ENCODE measurements at regions not wholly inside any gene's neighbourhood (a gene's known extent, or its start where the extent isn't known, plus 50 kb on each side); places are given as distances from the start of the nearest gene placed in this dataset.

- intact Hi-C loops (cut with DNase I): no loop called here
These were observed 203.1 kb downstream of the RAB38 start for GRCh38 chr11:87972133-87972532.

GRCh38 chr11:87971354-87971753 is 203.9 kb downstream of the RAB38 start:
- Histone ChIP-seq H3K27ac (no peak overlapping the region), H3K4me1 (no peaks in the 10 kb centered on the region), H3K36me3 (no peaks in the 10 kb centered on the region), H3K27me3 (no peaks in the 10 kb centered on the region), H3K4me3 (no peak overlapping the region), H3K9me3 (no peaks in the 10 kb centered on the region)
- intact Hi-C loops (cut with DNase I): no loop called here
- DNase-seq: no peak
- TF ChIP-seq POLR2A (IDR thresholded peaks at IDR 0.05) (no peak), CTCF (IDR thresholded peaks at IDR 0.05) (no peak)
- 73 to 89% (median 77%) methylated on average over 2 of the region's 2 CpGs for WGBS, 4 donors
- ATAC-seq: no peak

More at GRCh38 chr11:87972133-87972532, 203.1 kb downstream of the RAB38 start:
- Histone ChIP-seq H3K9me3 (no peaks in the 10 kb centered on the region), H3K27me3 (no peaks in the 10 kb centered on the region), H3K27ac (no peak overlapping the region), H3K36me3 (no peaks in the 10 kb centered on the region), H3K4me3 (no peak overlapping the region), H3K4me1 (no peaks in the 10 kb centered on the region)
- no peak for ATAC-seq
- DNase-seq: no peak
- WGBS, 4 donors: 69 to 78% (median 75%) methylated on average over 4 of the region's 4 CpGs
- no peak for TF ChIP-seq CTCF (IDR thresholded peaks at IDR 0.05)

- no peak for DNase-seq
- WGBS, 4 donors: 71 to 81% (median 78%) methylated on average over 4 of the region's 4 CpGs
These were observed 204.5 kb downstream of the RAB38 start for GRCh38 chr11:87970762-87971161.

DNA sequence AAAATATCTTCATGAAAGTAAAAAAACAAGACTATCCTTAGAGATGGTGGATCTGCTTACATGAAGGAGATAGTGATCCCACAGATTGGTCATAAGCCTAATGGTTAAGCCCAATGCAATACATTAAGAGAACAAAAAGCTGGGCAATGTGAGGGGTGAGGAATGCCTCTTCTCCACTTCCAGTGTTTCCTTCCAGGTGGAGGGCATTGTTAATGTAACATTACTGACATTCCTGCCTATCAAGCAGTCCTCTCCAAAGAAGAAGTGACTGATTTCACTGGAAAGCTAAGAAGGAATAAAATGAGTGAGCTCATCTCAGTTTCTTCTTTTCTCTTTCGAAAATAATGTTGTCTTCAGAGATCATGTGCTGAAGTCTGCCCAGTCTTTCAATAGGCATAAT is 207.8 kb downstream of the RAB38 start:
- no peaks in the 10 kb centered on the region for H3K4me1 ChIP-seq
- no peaks in the 10 kb centered on the region for H3K27me3 ChIP-seq
- WGBS, 4 donors: 73 to 89% (median 81%) methylated on average over 1 of the region's 1 CpG
- DNase-seq (no peak), ATAC-seq (no peak)
- H3K9me3 ChIP-seq: no peaks in the 10 kb centered on the region
- intact Hi-C loops (cut with DNase I): no loop called here
- no peak overlapping the region for H3K27ac ChIP-seq
- no peaks in the 10 kb centered on the region for H3K36me3 ChIP-seq
- no peak for TF ChIP-seq POLR2A (IDR thresholded peaks at IDR 0.05)
- no peak for TF ChIP-seq CTCF (IDR thresholded peaks at IDR 0.05)
- H3K4me3 ChIP-seq: no peak overlapping the region

More at GRCh38 chr11:87970762-87971161, 204.5 kb downstream of the RAB38 start:
- H3K27ac ChIP-seq: no peak overlapping the region
- H3K27me3 ChIP-seq: no peaks in the 10 kb centered on the region
- intact Hi-C loops (cut with DNase I): no loop called here
- no peaks in the 10 kb centered on the region for H3K36me3 ChIP-seq
- no peak for ATAC-seq
- H3K9me3 ChIP-seq: no peaks in the 10 kb centered on the region
- TF ChIP-seq POLR2A (IDR thresholded peaks at IDR 0.05) (no peak), CTCF (IDR thresholded peaks at IDR 0.05) (no peak)
- H3K4me1 ChIP-seq: no peaks in the 10 kb centered on the region
- no peak overlapping the region for H3K4me3 ChIP-seq

Measured in heart left ventricle (tissue), 16 donors.